Right lobe of liver (tissue), 6 donors: ENCODE measurements at regions not wholly inside any gene's neighbourhood (a gene's known extent, or its start where the extent isn't known, plus 50 kb on each side); places are given as distances from the start of the nearest gene placed in this dataset.

Source experiments
- ATAC-seq, 4 donors: fragments of 200-7000 bp; cut with Tn5 transposase; one replicate each; pipeline ENCODE4 v1.9.1; 2020; ENCODE audit warnings: mild to moderate bottlenecking in 4 of 4, moderate library complexity in 4 of 4
- DNase-seq, 3 donors: peaks; one replicate each; pipeline ENCODE4 v3.0.0-alpha.2; 2020
- H3K27ac ChIP-seq, 3 donors: fragments of 200-600 bp; one replicate each; pipeline ENCODE4 v1.8.0; 2022
- H3K27me3 ChIP-seq, 2 donors: fragments of 200-600 bp; one replicate each; pipeline ENCODE4 v1.8.0; 2022
- H3K36me3 ChIP-seq, 4 donors: fragments of 200-600 bp; sonication (generic) in 1 of 4; one replicate each; pipeline versions ENCODE4 v1.5.1 to v1.8.0; 2017 to 2022; ENCODE audit warnings: control low read depth in 1 of 4
- H3K4me1 ChIP-seq, 4 donors: fragments of 200-600 bp; sonication (generic) in 1 of 4; one replicate each; pipeline versions ENCODE4 v1.5.1 to v1.8.0; 2017 to 2022; ENCODE audit warnings: control low read depth in 1 of 4
- H3K4me3 ChIP-seq, 3 donors: fragments of 200-600 bp; one replicate each; pipeline ENCODE4 v1.8.0; 2022
- H3K9me3 ChIP-seq, 4 donors: fragments of 200-600 bp; sonication (generic) in 1 of 4; one replicate each; pipeline versions ENCODE4 v1.5.1 to v1.8.0; 2017 to 2022; ENCODE audit warnings: control low read depth in 1 of 4
- POLR2A ChIP-seq: fragments of 450-650 bp; IDR thresholded peaks from one replicate; pipeline ENCODE4 v1.6.1; 2017; ENCODE audit warnings: antibody characterized with exemption, mild to moderate bottlenecking
- WGBS: methylation state at CpG from one replicate; pipeline ENCODE4 v1.1.6; 2018; ENCODE audit warnings: low coverage, low lambda C conversion rate; ENCODE audit not compliant: insufficient coverage; ENCODE audit errors: missing lambda C conversion rate; 5-methylcytosine and 5-hydroxymethylcytosine counted together
- intact Hi-C, 2 donors: fragments of 100-400 bp; cut with DNase I; formaldehyde crosslinking; loops; one replicate each; pipeline versions ENCODE4 v1.11.2 to v1.14.1; 2022
- TF ChIP-seq, protein P1 (sequence below), 4 donors: fragments of 200-600 bp in 3 of 4; fragments of 450-650 bp in 1 of 4; IDR thresholded peaks; one replicate each; pipeline versions ENCODE4 v1.5.1 to v1.8.0; 2016 to 2022; ENCODE audit warnings: antibody characterized with exemption in 4 of 4, mild to moderate bottlenecking in 2 of 4
- donor health status: DM: no; HTN: yes; CAD: no.
- donor health status: DM: no; HTN: no; CAD: no.
- donor health status: DM: no; HTN: no; CAD: no.
- donor health status: DM: no; HTN: yes; CAD: no.
- donor health status: DM: no; HTN: yes; CAD: no.

DNA sequence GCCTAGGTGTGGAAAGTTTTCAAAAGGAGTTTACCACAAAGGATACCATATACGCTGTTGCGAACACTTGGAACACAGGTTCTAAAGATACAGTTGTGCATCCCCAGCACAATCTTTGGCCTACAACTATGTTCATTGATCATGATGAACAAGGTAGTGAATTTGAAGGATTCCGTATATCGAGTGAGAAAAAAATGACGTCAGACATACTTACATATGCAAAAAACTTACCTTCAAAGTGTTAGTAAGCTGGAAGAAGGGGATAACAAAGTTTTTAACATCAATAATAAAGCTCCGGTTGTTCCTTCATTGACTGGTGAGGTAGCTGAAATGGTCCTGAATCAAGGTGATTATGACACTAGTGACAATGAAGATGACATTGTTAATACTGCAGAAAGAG lies 133.9 kb upstream of the PDE3A start:
- intact Hi-C loops = no loop called here
- ATAC-seq = no peak
- Histone ChIP-seq H3K4me3 (no peak overlapping the region), H3K27me3 (no peaks in the 10 kb centered on the region), H3K27ac (no peak overlapping the region), H3K9me3 (no peaks in the 10 kb centered on the region), H3K4me1 (no peaks in the 10 kb centered on the region), H3K36me3 (no peaks in the 10 kb centered on the region)
- no peak for DNase-seq
- 89% methylated on average over 6 of the region's 6 CpGs for WGBS
- TF ChIP-seq POLR2A = no peak
- TF ChIP-seq, protein P1, sequence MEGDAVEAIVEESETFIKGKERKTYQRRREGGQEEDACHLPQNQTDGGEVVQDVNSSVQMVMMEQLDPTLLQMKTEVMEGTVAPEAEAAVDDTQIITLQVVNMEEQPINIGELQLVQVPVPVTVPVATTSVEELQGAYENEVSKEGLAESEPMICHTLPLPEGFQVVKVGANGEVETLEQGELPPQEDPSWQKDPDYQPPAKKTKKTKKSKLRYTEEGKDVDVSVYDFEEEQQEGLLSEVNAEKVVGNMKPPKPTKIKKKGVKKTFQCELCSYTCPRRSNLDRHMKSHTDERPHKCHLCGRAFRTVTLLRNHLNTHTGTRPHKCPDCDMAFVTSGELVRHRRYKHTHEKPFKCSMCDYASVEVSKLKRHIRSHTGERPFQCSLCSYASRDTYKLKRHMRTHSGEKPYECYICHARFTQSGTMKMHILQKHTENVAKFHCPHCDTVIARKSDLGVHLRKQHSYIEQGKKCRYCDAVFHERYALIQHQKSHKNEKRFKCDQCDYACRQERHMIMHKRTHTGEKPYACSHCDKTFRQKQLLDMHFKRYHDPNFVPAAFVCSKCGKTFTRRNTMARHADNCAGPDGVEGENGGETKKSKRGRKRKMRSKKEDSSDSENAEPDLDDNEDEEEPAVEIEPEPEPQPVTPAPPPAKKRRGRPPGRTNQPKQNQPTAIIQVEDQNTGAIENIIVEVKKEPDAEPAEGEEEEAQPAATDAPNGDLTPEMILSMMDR (IDR thresholded peaks at IDR 0.05) = no peak

DNA sequence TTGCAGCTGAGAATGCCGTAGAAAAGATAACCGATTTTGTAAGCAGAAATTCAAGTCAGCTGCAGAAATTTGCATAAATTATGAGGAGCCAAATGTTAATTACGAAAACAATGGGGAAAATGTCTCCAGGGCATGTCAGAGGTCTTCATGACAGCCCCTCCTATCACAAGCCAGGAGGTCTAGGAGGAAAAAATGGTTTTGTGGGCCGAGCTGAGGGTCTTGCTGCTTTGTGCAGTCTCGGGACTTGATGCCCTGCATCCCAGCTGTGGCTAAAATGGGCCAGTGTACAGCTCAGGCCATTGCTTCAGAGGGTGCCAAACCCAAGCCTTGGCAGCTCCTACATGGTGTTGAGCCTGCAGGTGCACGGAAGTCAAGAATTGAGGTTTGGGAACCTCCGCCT lies 131.2 kb upstream of the PDE3A start:
- intact Hi-C loops = no loop called here

DNA sequence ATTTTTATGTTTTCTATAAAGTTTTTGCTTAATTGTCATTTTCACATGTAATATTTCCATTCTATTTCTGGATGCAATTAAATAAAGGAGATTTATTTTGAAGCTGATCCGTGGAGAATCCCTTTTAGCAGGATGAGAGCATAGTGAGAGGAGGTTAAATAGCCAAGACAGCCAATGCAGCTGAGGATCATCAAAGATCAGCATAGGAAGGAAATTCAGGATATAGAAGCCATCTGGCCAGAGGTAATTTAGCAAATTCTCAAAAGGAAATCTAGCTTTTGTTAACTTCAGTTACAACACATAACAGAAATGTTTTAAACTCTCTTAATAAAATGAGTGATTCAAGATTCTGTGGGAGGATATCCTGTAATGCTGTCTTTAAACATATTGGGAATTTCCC lies 122.8 kb upstream of the PDE3A start:
- ATAC-seq (no peak), DNase-seq (no peak)
- 40% methylated on average over 1 of the region's 1 CpG for WGBS
- H3K27ac ChIP-seq = no peak overlapping the region
- H3K27me3 ChIP-seq = no peaks in the 10 kb centered on the region
- H3K4me3 ChIP-seq = no peak overlapping the region
- intact Hi-C loops = no loop called here
- no peaks in the 10 kb centered on the region for H3K9me3 ChIP-seq
- H3K36me3 ChIP-seq = no peaks in the 10 kb centered on the region
- TF ChIP-seq, protein P1 (IDR thresholded peaks at IDR 0.05) = no peak
- TF ChIP-seq POLR2A = no peak
- no peaks in the 10 kb centered on the region for H3K4me1 ChIP-seq

More for the DNA sequence above, 131.2 kb upstream of the PDE3A start:
- Histone ChIP-seq H3K4me3 (no peak overlapping the region), H3K27me3 (no peaks in the 10 kb centered on the region), H3K4me1 (no peaks in the 10 kb centered on the region), H3K36me3 (no peaks in the 10 kb centered on the region), H3K9me3 (no peaks in the 10 kb centered on the region), H3K27ac (no peak overlapping the region)
- TF ChIP-seq POLR2A = no peak
- TF ChIP-seq, protein P1 (IDR thresholded peaks at IDR 0.05) = no peak
- WGBS = 78% methylated on average over 5 of the region's 7 CpGs
- DNase-seq = no peak
- ATAC-seq = no peak

DNA sequence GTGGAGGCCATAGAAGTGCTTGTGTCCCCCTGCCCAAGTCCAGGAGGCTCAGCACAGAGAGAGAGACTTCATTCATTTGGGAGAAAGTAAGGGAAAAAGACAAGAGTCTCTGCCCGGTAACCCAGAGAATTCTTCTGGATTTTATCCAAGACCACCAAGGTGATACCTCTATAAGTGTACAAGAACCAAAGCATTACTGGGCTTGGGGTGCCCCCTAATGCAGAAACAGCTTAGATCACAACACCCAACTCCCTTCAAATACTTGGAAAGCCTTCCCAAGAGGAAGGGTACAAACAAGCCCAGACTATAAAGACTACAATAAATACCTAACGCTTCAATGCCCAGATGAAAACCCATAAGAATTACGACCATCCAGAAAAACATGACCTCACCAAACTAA lies 119.7 kb upstream of the PDE3A start:
- WGBS = 76% methylated on average over 2 of the region's 3 CpGs
- DNase-seq (no peak), ATAC-seq (no peak)
- Histone ChIP-seq H3K4me1 (no peaks in the 10 kb centered on the region), H3K9me3 (no peaks in the 10 kb centered on the region), H3K4me3 (no peak overlapping the region), H3K27me3 (no peaks in the 10 kb centered on the region), H3K36me3 (no peaks in the 10 kb centered on the region), H3K27ac (no peak overlapping the region)
- intact Hi-C loops = no loop called here
- TF ChIP-seq, protein P1 (IDR thresholded peaks at IDR 0.05) = no peak
- TF ChIP-seq POLR2A = no peak

GRCh38 chr12:20250761-20251160 lies 117.6 kb upstream of the PDE3A start:
- H3K27ac ChIP-seq = no peak overlapping the region
- no peaks in the 10 kb centered on the region for H3K4me1 ChIP-seq
- DNase-seq = no peak
- H3K36me3 ChIP-seq = no peaks in the 10 kb centered on the region
- H3K4me3 ChIP-seq = no peak overlapping the region
- WGBS = 73% methylated on average over 1 of the region's 1 CpG
- no peak for ATAC-seq
- H3K27me3 ChIP-seq = no peaks in the 10 kb centered on the region
- no peaks in the 10 kb centered on the region for H3K9me3 ChIP-seq
- intact Hi-C loops = no loop called here
- TF ChIP-seq, protein P1 (IDR thresholded peaks at IDR 0.05) = no peak
- TF ChIP-seq POLR2A = no peak
